ENCODE measurements at regions not wholly inside any gene's neighbourhood (a gene's known extent, or its start where the extent isn't known, plus 50 kb on each side); places are given as distances from the start of the nearest gene placed in this dataset.

GRCh38 chr6:153781306-153781705, 257.7 kb upstream of the OPRM1 start:
- Histone ChIP-seq H3K4me3 (ENCODE audit: control insufficient read depth in 2 of 3, extremely low read depth in 1 of 3, insufficient read depth in 2 of 3, low read depth in 1 of 3, low read length in 3 of 3) (no peak overlapping the region), H3K9me1 (ENCODE audit: control insufficient read depth, extremely low read depth, insufficient read depth, low read length) (no peaks in the 10 kb centered on the region), H2AFZ (ENCODE audit: control insufficient read depth, low read length) (no peak overlapping the region), H4K20me1 (ENCODE audit: control insufficient read depth, extremely low read depth, insufficient read depth, low read length) (no peaks in the 10 kb centered on the region), H3K27me3 (ENCODE audit: control insufficient read depth, extremely low read depth, insufficient read depth, low read length) (no peaks in the 10 kb centered on the region), H3K9ac (ENCODE audit: control insufficient read depth, extremely low read depth, insufficient read depth, low read length) (no peak overlapping the region), H3K27ac (ENCODE audit: control insufficient read depth, insufficient read depth, low read length) (no peak overlapping the region), H3K79me2 (ENCODE audit: control insufficient read depth, insufficient read depth, low read length) (no peaks in the 10 kb centered on the region), H3K4me2 (ENCODE audit: control insufficient read depth, extremely low read depth, insufficient read depth, low read depth, low read length) (no peak overlapping the region), H3K4me1 (ENCODE audit: control insufficient read depth, extremely low read depth, insufficient read depth, low read length) (no peaks in the 10 kb centered on the region), H3K36me3 (ENCODE audit: control insufficient read depth in 2 of 2, extremely low read depth in 1 of 2, insufficient read depth in 2 of 2, low read length in 2 of 2) (no peaks in the 10 kb centered on the region), H3K9me3 (ENCODE audit: control insufficient read depth, low read depth, low read length) (no peaks in the 10 kb centered on the region)
- FAIRE-seq (no peak), DNase-seq (ENCODE audit: low read depth, low spot score) (no peak)
- TF ChIP-seq CTCF (optimal IDR thresholded peaks at IDR 0.05 in 1 of 3, IDR thresholded peaks at IDR 0.05 in 1 of 3, conservative IDR thresholded peaks at IDR 0.05 in 1 of 3; ENCODE audit: extremely low read depth in 1 of 3, insufficient read depth in 2 of 3, low read length in 3 of 3), result no peak
- TF ChIP-seq EZH2 (IDR thresholded peaks at IDR 0.05; ENCODE audit: low read length), result no peak
- dilution Hi-C loops (cut with MboI; ENCODE audit: extremely low pct_ligation_motif_present, low sequenced_read_pairs), result no loop called here

- FAIRE-seq, result no peak
- Histone ChIP-seq H3K9me1 (ENCODE audit: control insufficient read depth, extremely low read depth, insufficient read depth, low read length) (no peaks in the 10 kb centered on the region), H3K4me2 (ENCODE audit: control insufficient read depth, extremely low read depth, insufficient read depth, low read depth, low read length) (no peak overlapping the region), H2AFZ (ENCODE audit: control insufficient read depth, low read length) (no peak overlapping the region), H3K4me3 (ENCODE audit: control insufficient read depth in 2 of 3, extremely low read depth in 1 of 3, insufficient read depth in 2 of 3, low read depth in 1 of 3, low read length in 3 of 3) (no peak overlapping the region), H3K27ac (ENCODE audit: control insufficient read depth, insufficient read depth, low read length) (no peak overlapping the region), H3K9ac (ENCODE audit: control insufficient read depth, extremely low read depth, insufficient read depth, low read length) (no peak overlapping the region), H3K9me3 (ENCODE audit: control insufficient read depth, low read depth, low read length) (no peaks in the 10 kb centered on the region), H3K4me1 (ENCODE audit: control insufficient read depth, extremely low read depth, insufficient read depth, low read length) (no peaks in the 10 kb centered on the region), H3K27me3 (ENCODE audit: control insufficient read depth, extremely low read depth, insufficient read depth, low read length) (no peaks in the 10 kb centered on the region), H3K36me3 (ENCODE audit: control insufficient read depth in 2 of 2, extremely low read depth in 1 of 2, insufficient read depth in 2 of 2, low read length in 2 of 2) (no peaks in the 10 kb centered on the region), H4K20me1 (ENCODE audit: control insufficient read depth, extremely low read depth, insufficient read depth, low read length) (no peaks in the 10 kb centered on the region), H3K79me2 (ENCODE audit: control insufficient read depth, insufficient read depth, low read length) (no peaks in the 10 kb centered on the region)
- DNase-seq (ENCODE audit: low read depth, low spot score), result no peak
- dilution Hi-C loops (cut with MboI; ENCODE audit: extremely low pct_ligation_motif_present, low sequenced_read_pairs), result no loop called here
- no peak for TF ChIP-seq EZH2 (IDR thresholded peaks at IDR 0.05; ENCODE audit: low read length)
- TF ChIP-seq CTCF (optimal IDR thresholded peaks at IDR 0.05 in 1 of 3, IDR thresholded peaks at IDR 0.05 in 1 of 3, conservative IDR thresholded peaks at IDR 0.05 in 1 of 3; ENCODE audit: extremely low read depth in 1 of 3, insufficient read depth in 2 of 3, low read length in 3 of 3), result no peak
Measured at GRCh38 chr6:153780011-153780410, 259.0 kb upstream of the OPRM1 start.

All from keratinocyte (primary cell).